HFFc6 (cell line): ENCODE measurements at regions not wholly inside any gene's neighbourhood (a gene's known extent, or its start where the extent isn't known, plus 50 kb on each side); places are given as distances from the start of the nearest gene placed in this dataset.

Source experiments
- DNase-seq: peaks from one replicate; pipeline ENCODE4 v3.0.0-alpha.2; 2018
- H3K27ac Mint-ChIP-seq: 2 replicates; pipeline ENCODE4 v1.8.0; 2020; ENCODE audit warnings: mild to moderate bottlenecking, mixed read lengths
- H3K27me3 Mint-ChIP-seq: 2 replicates; pipeline ENCODE4 v1.8.0; 2021; ENCODE audit warnings: mild to moderate bottlenecking, moderate library complexity, mixed read lengths; ENCODE audit not compliant: insufficient read depth
- H3K36me3 Mint-ChIP-seq: 2 replicates; pipeline ENCODE4 v1.8.0; 2021; ENCODE audit warnings: low read depth, mixed read lengths
- H3K4me1 Mint-ChIP-seq: 2 replicates; pipeline ENCODE4 v1.8.0; 2020; ENCODE audit warnings: low read depth, mixed read lengths
- H3K4me3 Mint-ChIP-seq: 2 replicates; pipeline ENCODE4 v1.8.0; 2020; ENCODE audit warnings: mild to moderate bottlenecking, moderate library complexity, mixed read lengths
- H3K9me3 Mint-ChIP-seq: 2 replicates; pipeline ENCODE4 v1.8.0; 2020; ENCODE audit warnings: mild to moderate bottlenecking, mixed read lengths
- CTCF ChIP-seq: fragments of 200-600 bp; sonication (generic); IDR thresholded peaks from 2 replicates; pipeline ENCODE4 v1.5.0; 2021; ENCODE audit warnings: antibody characterized with exemption, mild to moderate bottlenecking

- Mint-ChIP-seq H3K27ac (no peak overlapping the region), H3K4me3 (no peak overlapping the region), H3K4me1 (no peaks in the 10 kb centered on the region), H3K36me3 (no peaks in the 10 kb centered on the region), H3K27me3 (no peaks in the 10 kb centered on the region), H3K9me3 (peaks cover 34% of the 10 kb centered on the region)
- DNase-seq, result no peak
- TF ChIP-seq CTCF, result no peak
These were observed 403.2 kb upstream of the RASGEF1B start for GRCh38 chr4:81874661-81875515.

DNA sequence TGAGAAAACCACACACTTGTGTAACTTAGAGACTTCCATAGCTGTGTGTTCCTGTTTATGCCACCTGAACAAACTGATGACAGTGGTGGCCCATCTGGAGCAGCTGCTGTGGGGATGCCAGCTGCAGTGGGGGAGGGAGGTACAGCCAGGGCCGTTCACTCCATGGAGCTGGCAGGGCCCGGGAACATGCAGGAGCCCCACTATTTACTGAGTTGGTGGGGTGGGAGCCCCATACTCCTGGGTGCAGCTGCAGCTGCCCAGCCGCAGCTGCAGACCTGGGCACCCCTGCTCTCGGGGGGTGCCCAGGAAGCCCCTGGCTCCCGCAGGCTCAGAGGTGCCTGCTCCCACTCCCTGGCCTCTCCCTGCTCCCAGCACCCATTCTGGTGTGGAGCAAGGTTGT, 398.6 kb upstream of the RASGEF1B start:
- TF ChIP-seq CTCF, result no peak
- H3K27me3 Mint-ChIP-seq, result no peaks in the 10 kb centered on the region

DNA sequence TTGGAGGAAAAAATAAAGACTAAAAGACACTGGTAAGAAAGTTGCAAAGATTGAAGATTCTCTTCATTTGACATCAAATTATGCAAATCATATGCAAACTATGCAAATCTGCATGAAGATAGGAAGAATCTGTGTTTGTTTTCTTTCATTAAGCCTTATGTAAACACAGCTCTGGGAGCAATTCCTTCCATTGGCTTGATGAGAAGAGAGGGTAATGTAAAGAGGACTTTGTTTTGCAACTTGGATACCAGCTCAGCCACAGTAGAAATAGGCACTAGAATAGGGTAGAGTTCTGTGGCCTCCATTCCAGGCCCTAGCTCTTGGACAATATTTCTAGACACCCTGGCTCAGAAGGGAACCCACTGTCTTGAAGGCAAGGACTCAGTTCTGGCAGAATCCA, 388.4 kb upstream of the RASGEF1B start:
- Mint-ChIP-seq H3K36me3 (peaks cover 1% of the 10 kb centered on the region; the same call in 1 of the 2 replicates), H3K27me3 (no peaks in the 10 kb centered on the region; the same call in 1 of the 2 replicates), H3K9me3 (peaks cover 35% of the 10 kb centered on the region), H3K4me1 (no peaks in the 10 kb centered on the region), H3K4me3 (no peak overlapping the region), H3K27ac (no peak overlapping the region)
- DNase-seq, result no peak
- TF ChIP-seq CTCF, result no peak

More for the DNA sequence above, 398.6 kb upstream of the RASGEF1B start:
- H3K4me1 Mint-ChIP-seq, result no peaks in the 10 kb centered on the region
- H3K36me3 Mint-ChIP-seq, result no peaks in the 10 kb centered on the region
- no peak overlapping the region for H3K27ac Mint-ChIP-seq
- no peak overlapping the region for H3K4me3 Mint-ChIP-seq
- peaks cover 32% of the 10 kb centered on the region for H3K9me3 Mint-ChIP-seq
- DNase-seq, result no peak

DNA sequence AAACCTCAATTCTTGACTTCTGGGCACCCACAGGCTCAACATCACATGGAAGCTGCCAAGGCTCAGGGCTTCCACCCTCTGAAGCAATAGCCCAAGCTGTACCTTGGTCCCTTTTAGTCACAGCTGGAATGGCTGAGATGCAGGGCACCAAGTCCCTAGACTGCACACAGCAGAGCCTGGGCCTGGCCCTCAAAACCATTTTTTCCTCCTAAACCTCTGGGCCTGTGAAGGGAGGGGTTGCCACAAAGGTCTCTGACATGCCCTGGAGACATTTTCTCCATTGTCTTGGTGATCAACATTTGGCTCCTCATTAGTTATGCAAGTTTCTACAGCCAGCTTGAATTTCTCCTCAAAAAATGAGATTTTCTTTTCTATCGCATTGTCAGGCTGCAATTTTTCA, 382.7 kb upstream of the RASGEF1B start:
- Mint-ChIP-seq H3K9me3 (peaks cover 63% of the 10 kb centered on the region), H3K27ac (no peak overlapping the region), H3K36me3 (peaks cover 7% of the 10 kb centered on the region; the same call in 1 of the 2 replicates), H3K27me3 (no peaks in the 10 kb centered on the region; the same call in 1 of the 2 replicates), H3K4me1 (no peaks in the 10 kb centered on the region), H3K4me3 (no peak overlapping the region)
- DNase-seq, result no peak
- TF ChIP-seq CTCF, result no peak

- Mint-ChIP-seq H3K9me3 (peaks cover 53% of the 10 kb centered on the region), H3K27me3 (no peaks in the 10 kb centered on the region; the same call in 1 of the 2 replicates), H3K36me3 (peaks cover 7% of the 10 kb centered on the region; the same call in 1 of the 2 replicates), H3K4me3 (no peak overlapping the region), H3K4me1 (no peaks in the 10 kb centered on the region), H3K27ac (no peak overlapping the region)
- TF ChIP-seq CTCF, result no peak
- DNase-seq, result no peak
These were observed 380.5 kb upstream of the RASGEF1B start for GRCh38 chr4:81852031-81852715.
